AG10803 (cell line): ENCODE measurements at regions not wholly inside any gene's neighbourhood (a gene's known extent, or its start where the extent isn't known, plus 50 kb on each side); places are given as distances from the start of the nearest gene placed in this dataset.

ENCODE experiments used
- DNase-seq: peaks from one replicate; pipeline ENCODE4 v3.0.0; 2010; ENCODE audit warnings: low read depth
- H3K4me3 ChIP-seq: 2 replicates; pipeline ENCODE4 v1.5.1; 2011; ENCODE audit warnings: mild to moderate bottlenecking, low read length, control low read depth
- CTCF ChIP-seq: conservative IDR thresholded peaks from 2 replicates; pipeline ENCODE4 v1.5.1; 2011; ENCODE audit warnings: mild to moderate bottlenecking, low read length, control low read depth, inconsistent platforms

DNA sequence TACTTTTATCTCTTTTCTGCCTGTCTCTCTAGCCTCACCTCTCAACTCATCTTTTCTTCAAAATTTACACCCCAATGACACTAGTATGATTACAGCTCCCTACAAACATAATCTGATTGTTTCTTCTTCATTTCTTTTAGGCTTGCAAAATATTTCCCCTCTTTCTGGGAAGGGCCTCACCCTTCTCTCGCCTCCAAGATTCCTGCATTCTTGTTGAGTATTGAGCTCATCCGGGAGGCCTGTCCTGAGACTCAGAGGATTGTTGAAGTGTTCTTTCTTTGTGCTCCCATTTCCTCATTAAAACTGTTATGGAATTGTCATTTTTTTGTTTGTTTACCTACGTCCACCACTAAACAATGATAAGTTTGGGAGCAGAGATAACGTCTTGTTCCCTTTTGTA lies 99.1 kb upstream of the CHRM3 start:
- TF ChIP-seq CTCF, result no peak
- H3K4me3 ChIP-seq, result no peak overlapping the region
- no peak for DNase-seq

- no peak for DNase-seq
- TF ChIP-seq CTCF, result no peak
- no peak overlapping the region for H3K4me3 ChIP-seq
These were observed 103.2 kb upstream of the CHRM3 start for GRCh38 chr1:239283216-239283615.

GRCh38 chr1:239282411-239282810 lies 104.0 kb upstream of the CHRM3 start:
- no peak for TF ChIP-seq CTCF
- no peak overlapping the region for H3K4me3 ChIP-seq
- DNase-seq, result no peak

- DNase-seq, result no peak
- TF ChIP-seq CTCF, result no peak
- H3K4me3 ChIP-seq, result no peak overlapping the region
These were observed 110.3 kb upstream of the CHRM3 start for GRCh38 chr1:239276051-239276450.

DNA sequence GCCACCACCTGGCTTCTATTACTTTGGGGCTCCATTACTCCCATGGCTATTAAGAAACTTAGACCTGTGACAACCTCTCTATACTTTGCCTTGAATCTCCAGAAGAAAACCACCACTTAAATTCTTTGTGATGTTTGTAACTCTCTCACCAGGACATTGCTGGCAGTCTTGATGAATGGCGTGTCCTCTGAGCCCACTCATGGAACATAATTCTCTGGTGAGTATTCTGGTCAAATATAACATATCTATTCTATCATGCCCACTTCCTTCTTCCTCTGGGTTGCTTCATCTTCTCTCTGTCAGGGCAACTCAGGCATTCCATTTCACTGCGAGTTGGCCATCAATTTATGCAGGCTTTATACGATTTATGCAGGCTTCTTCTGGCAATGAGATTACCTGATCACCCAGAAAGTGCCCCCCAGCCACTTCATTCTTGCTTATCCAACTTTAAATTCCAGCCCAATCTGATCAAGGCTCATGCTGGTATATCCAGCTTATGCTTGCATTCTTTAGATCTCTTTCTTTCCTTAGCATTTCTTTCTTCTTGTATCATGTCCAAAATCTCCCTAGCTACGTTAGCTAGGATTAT lies 112.0 kb upstream of the CHRM3 start:
- TF ChIP-seq CTCF, result no peak
- DNase-seq, result no peak
- H3K4me3 ChIP-seq, result no peak overlapping the region

GRCh38 chr1:239270509-239270908 lies 115.9 kb upstream of the CHRM3 start:
- H3K4me3 ChIP-seq, result no peak overlapping the region
- TF ChIP-seq CTCF, result no peak
- no peak for DNase-seq

DNA sequence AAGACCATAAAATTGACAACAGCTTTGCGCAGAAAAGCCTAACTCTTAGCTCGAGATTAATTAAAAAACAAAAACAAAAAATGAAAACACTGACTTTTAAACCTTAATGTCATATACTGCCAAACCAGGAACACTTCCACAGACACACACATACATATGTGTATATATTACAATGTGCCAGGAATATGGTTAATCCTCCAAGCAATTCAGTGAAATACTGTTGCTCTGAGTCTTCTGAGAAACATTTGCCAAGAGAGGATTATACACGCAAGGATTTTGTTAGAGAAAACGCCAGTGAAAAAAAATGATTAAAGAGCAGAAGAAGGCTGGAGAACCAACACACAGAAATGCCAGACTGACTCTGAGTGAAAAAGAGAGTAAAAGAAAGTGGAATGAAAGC lies 116.7 kb upstream of the CHRM3 start:
- H3K4me3 ChIP-seq, result no peak overlapping the region
- no peak for TF ChIP-seq CTCF
- no peak for DNase-seq
